Heart right ventricle (tissue), 16 donors: ENCODE measurements at regions not wholly inside any gene's neighbourhood (a gene's known extent, or its start where the extent isn't known, plus 50 kb on each side); places are given as distances from the start of the nearest gene placed in this dataset.
"Not testable (repeated sequence)": the region's sequence is repeated elsewhere in the genome, so short reads cannot be mapped to it uniquely, and the experiment has no call there.

Experiments used
- ATAC-seq, 8 donors: fragments of 200-7000 bp; cut with Tn5 transposase; one replicate each; pipeline ENCODE4 v1.9.1; 2020; ENCODE audit warnings: mild to moderate bottlenecking in 8 of 8, moderate library complexity in 8 of 8, moderate number of reproducible peaks in 1 of 8
- DNase-seq, 2 donors: peaks; one replicate each; pipeline ENCODE4 v3.0.0-alpha.2; 2020
- H3K27ac ChIP-seq, 10 donors: fragments of 200-600 bp; sonication (generic) in 2 of 10; one replicate each; pipeline versions ENCODE4 v1.5.0 to v1.8.0; 2020 to 2022; ENCODE audit warnings: mild to moderate bottlenecking in 3 of 10
- H3K27me3 ChIP-seq, 7 donors: fragments of 200-600 bp; one replicate each; pipeline ENCODE4 v1.8.0; 2021 to 2022; ENCODE audit warnings: mild to moderate bottlenecking in 2 of 7
- H3K36me3 ChIP-seq, 9 donors: fragments of 200-600 bp; sonication (generic) in 1 of 9; one replicate each; pipeline versions ENCODE4 v1.5.0 to v1.8.0; 2020 to 2022; ENCODE audit warnings: mild to moderate bottlenecking in 2 of 9
- H3K4me1 ChIP-seq, 9 donors: fragments of 200-600 bp; sonication (generic) in 1 of 9; one replicate each; pipeline versions ENCODE4 v1.5.0 to v1.8.0; 2020 to 2022; ENCODE audit warnings: mild to moderate bottlenecking in 4 of 9
- H3K4me3 ChIP-seq, 10 donors: fragments of 200-600 bp; sonication (generic) in 2 of 10; one replicate each; pipeline versions ENCODE4 v1.5.0 to v1.8.0; 2020 to 2022; ENCODE audit warnings: mild to moderate bottlenecking in 7 of 10, moderate library complexity in 2 of 10
- H3K9me3 ChIP-seq, 11 donors: fragments of 200-600 bp in 10 of 11; sonication (generic) in 2 of 11; one replicate each; pipeline versions ENCODE4 v1.5.0 to v1.8.0; 2013 to 2022; ENCODE audit warnings: mild to moderate bottlenecking in 2 of 11, control low read depth in 1 of 11, moderate library complexity in 1 of 11
- CTCF ChIP-seq, 9 donors: fragments of 200-600 bp; sonication (generic) in 2 of 9; IDR thresholded peaks; one replicate each; pipeline versions ENCODE4 v1.5.0 to v1.8.0; 2021 to 2022; ENCODE audit warnings: antibody characterized with exemption in 9 of 9, mild to moderate bottlenecking in 5 of 9, moderate library complexity in 1 of 9
- WGBS, 2 donors: extraction: QIAGEN DNeasy Blood & Tissue Kit; methylation state at CpG; one replicate each; pipeline ENCODE4 v1.1.7; 2013; ENCODE audit warnings: inconsistent platforms in 1 of 2; 5-methylcytosine and 5-hydroxymethylcytosine counted together
- intact Hi-C, 10 donors: fragments of 100-400 bp; cut with DNase I; formaldehyde crosslinking; loops; one replicate each; pipeline versions ENCODE4 v1.11.1 to v1.14.2; 2022
- donor health status: Arrhythmogenic right ventricular cardiomyopathy.
- donor health status: ischemic (EF 13 %, LVEDD 7.1; RV severe dilation, severe dysfunction).
- donor health status: healthy with polysubstance abuse.
- donor health status: DM: no; HTN: yes; CAD: no.
- donor health status: DM: no; HTN: no; CAD: no.
- donor health status: ischemic (EF 25% LVEDD 6.9; RV normal size, moderate dysfunction).
- donor health status: ischemic (EF 25% LVEDD 5.7; RV mildly dilated, moderate dysfunction).
- donor health status: healthy.
- donor health status: DM: yes; HTN: yes; CAD: no.
- donor health status: Ischemic cardiomyopathy.
- donor health status: ischemic (EF 35%, LVEDD 5.7; RV mildly dilated, moderate dysfunction).
- donor health status: nonischemic (EF 11% LVEDD 7.7; RV severe dilation, severe dysfunction).
- donor health status: DM: yes; HTN: yes; CAD: no.
- donor health status: PGD.
- donor health status: ischemic (EF 29% LVEDD 5.4; RV normal size, mild dysfunction).
- donor health status: nonischemic (EF 23%, LVEDD 6.1; RV moderate dilation, normal function).

- H3K9me3 ChIP-seq: no peaks in the 10 kb centered on the region
- no peak for TF ChIP-seq CTCF (IDR thresholded peaks at IDR 0.05)
- peaks cover 0 to 32% (median 0%) of the 10 kb centered on the region in 9 donors for H3K4me1 ChIP-seq
- H3K27ac ChIP-seq: no peak overlapping the region
- intact Hi-C loops: loop anchor here in 7 of 10 donors (5.0 to 10.0 kb wide), 7 partner anchors 544 to 856 kb away; partner anchors contain the start of gene BCL2L11 (in 1 of the 7)
- DNase-seq (no peak), ATAC-seq (no peak)
- H3K36me3 ChIP-seq: no peaks in the 10 kb centered on the region
- no peaks in the 10 kb centered on the region for H3K27me3 ChIP-seq
- 97 to 98% methylated on average over 5 of the region's 5 CpGs for WGBS, 2 donors
- H3K4me3 ChIP-seq: no peak overlapping the region
Measured at GRCh38 chr2:111668741-111669140, 215.3 kb downstream of the ANAPC1 start.

GRCh38 chr2:111669928-111670695 lies 213.9 kb downstream of the ANAPC1 start:
- no peak overlapping the region for H3K4me3 ChIP-seq
- peaks cover 0 to 38% (median 0%) of the 10 kb centered on the region in 9 donors for H3K4me1 ChIP-seq
- no peak for TF ChIP-seq CTCF (IDR thresholded peaks at IDR 0.05)
- intact Hi-C loops: loop anchor here in 7 of 10 donors (5.0 to 10.0 kb wide), 7 partner anchors 545 to 858 kb away; partner anchors contain the start of gene BCL2L11 (in 1 of the 7)
- H3K9me3 ChIP-seq: no peaks in the 10 kb centered on the region
- no peaks in the 10 kb centered on the region for H3K27me3 ChIP-seq
- DNase-seq: no peak
- WGBS, 2 donors: 95% methylated on average over 11 of the region's 11 CpGs
- no peak overlapping the region for H3K27ac ChIP-seq
- no peaks in the 10 kb centered on the region for H3K36me3 ChIP-seq
- no peak for ATAC-seq

- peaks cover 0 to 40% (median 0%) of the 10 kb centered on the region in 9 donors for H3K4me1 ChIP-seq
- intact Hi-C loops: no loop called here
- H3K27me3 ChIP-seq: no peaks in the 10 kb centered on the region
- no peak overlapping the region for H3K4me3 ChIP-seq
- WGBS, 2 donors: 88 to 90% methylated on average over 6 of the region's 6 CpGs
- DNase-seq (no peak), ATAC-seq (no peak)
- no peak for TF ChIP-seq CTCF (IDR thresholded peaks at IDR 0.05)
- no peaks in the 10 kb centered on the region for H3K36me3 ChIP-seq
- H3K9me3 ChIP-seq: no peaks in the 10 kb centered on the region
- peak overlapping the region in 1 of 10 donors; percentile 85 for H3K27ac ChIP-seq
Measured at GRCh38 chr2:111670776-111671175, 213.2 kb downstream of the ANAPC1 start.

- DNase-seq (peak; percentile 23 to 40), ATAC-seq (peak in 6 of 8 donors; percentile 36 to 78 (median 64))
- Histone ChIP-seq H3K27me3 (no peaks in the 10 kb centered on the region), H3K4me1 (peaks cover 0 to 46% (median 0%) of the 10 kb centered on the region in 9 donors), H3K36me3 (no peaks in the 10 kb centered on the region), H3K9me3 (no peaks in the 10 kb centered on the region), H3K4me3 (no peak overlapping the region), H3K27ac (peak overlapping the region in 2 of 10 donors; percentile 39 to 85)
- intact Hi-C loops: no loop called here
- 80 to 87% methylated on average over 15 of the region's 15 CpGs for WGBS, 2 donors
- TF ChIP-seq CTCF (IDR thresholded peaks at IDR 0.05): no peak
Measured at GRCh38 chr2:111671426-111672150, 212.4 kb downstream of the ANAPC1 start.

GRCh38 chr2:111672641-111673040 lies 211.4 kb downstream of the ANAPC1 start:
- H3K27me3 ChIP-seq, H3K9me3 ChIP-seq, H3K4me3 ChIP-seq, intact Hi-C loops, DNase-seq, H3K36me3 ChIP-seq, ATAC-seq, H3K27ac ChIP-seq: not testable (repeated sequence)
- WGBS, 2 donors: 96 to 97% methylated on average over 19 to 23 of the region's 27 CpGs
- H3K4me1 ChIP-seq: peaks cover 0 to 44% (median 0%) of the 10 kb centered on the region in 9 donors
